ENCODE measurements at regions not wholly inside any gene's neighbourhood (a gene's known extent, or its start where the extent isn't known, plus 50 kb on each side); places are given as distances from the start of the nearest gene placed in this dataset.

GRCh38 chr10:49243610-49244283 lies 55.2 kb upstream of the C10orf71 start:
- Histone ChIP-seq H3K4me1 (peaks cover 8 to 32% (median 19%) of the 10 kb centered on the region in 6 donors), H3K9me3 (no peaks in the 10 kb centered on the region), H3K27me3 (replicated peaks in 1 of 7) (peaks cover 0 to 5% (median 0%) of the 10 kb centered on the region in 7 donors), H3K27ac (no peak overlapping the region), H3K36me3 (no peaks in the 10 kb centered on the region), H3K4me3 (no peak overlapping the region)
- WGBS, 5 donors, result 33 to 51% (median 44%) methylated on average over 6 of the region's 6 CpGs
- TF ChIP-seq POLR2A (IDR thresholded peaks at IDR 0.05) (no peak), POLR2AphosphoS5 (IDR thresholded peaks at IDR 0.05) (no peak), CTCF (IDR thresholded peaks at IDR 0.05 in 8 of 11, conservative IDR thresholded peaks at IDR 0.05 in 3 of 11) (no peak)
- intact Hi-C loops (cut with DNase I; ENCODE audit: low total_unique reads), result no loop called here
- no peak for DNase-seq

GRCh38 chr10:49243139-49243538 lies 54.9 kb upstream of the TMEM273 start:
- no peaks in the 10 kb centered on the region for H3K36me3 ChIP-seq
- H3K4me1 ChIP-seq, result peaks cover 8 to 32% (median 19%) of the 10 kb centered on the region in 6 donors
- no peak for DNase-seq
- intact Hi-C loops (cut with DNase I; ENCODE audit: low total_unique reads), result no loop called here
- H3K4me3 ChIP-seq, result no peak overlapping the region
- WGBS, 5 donors, result 66 to 82% (median 80%) methylated on average over 10 of the region's 10 CpGs
- H3K27me3 ChIP-seq (replicated peaks in 1 of 7), result peaks cover 0 to 5% (median 0%) of the 10 kb centered on the region in 7 donors
- H3K9me3 ChIP-seq, result no peaks in the 10 kb centered on the region
- H3K27ac ChIP-seq, result no peak overlapping the region
- TF ChIP-seq POLR2AphosphoS5 (IDR thresholded peaks at IDR 0.05) (no peak), POLR2A (IDR thresholded peaks at IDR 0.05) (no peak), CTCF (IDR thresholded peaks at IDR 0.05 in 8 of 11, conservative IDR thresholded peaks at IDR 0.05 in 3 of 11) (no peak)

GRCh38 chr10:49242604-49243003 lies 54.4 kb upstream of the TMEM273 start:
- H3K4me1 ChIP-seq, result peaks cover 8 to 32% (median 19%) of the 10 kb centered on the region in 6 donors
- TF ChIP-seq CTCF (IDR thresholded peaks at IDR 0.05 in 8 of 11, conservative IDR thresholded peaks at IDR 0.05 in 3 of 11) (no peak), POLR2AphosphoS5 (IDR thresholded peaks at IDR 0.05) (peak; percentile 46 to 71 (median 63))
- intact Hi-C loops (cut with DNase I; ENCODE audit: low total_unique reads), result no loop called here
- WGBS, 5 donors, result 66 to 95% (median 74%) methylated on average over 9 to 11 of the region's 11 CpGs
- no peak overlapping the region for H3K27ac ChIP-seq
- peaks cover 0 to 5% (median 0%) of the 10 kb centered on the region in 7 donors for H3K27me3 ChIP-seq (replicated peaks in 1 of 7)
- H3K4me3 ChIP-seq, result no peak overlapping the region
- H3K9me3 ChIP-seq, result no peaks in the 10 kb centered on the region
- DNase-seq, result peak; percentile 81
- H3K36me3 ChIP-seq, result no peaks in the 10 kb centered on the region

GRCh38 chr10:49241385-49241784 lies 53.2 kb upstream of the TMEM273 start:
- H3K27ac ChIP-seq, result no peak overlapping the region
- no peak overlapping the region for H3K4me3 ChIP-seq
- no peak for DNase-seq
- peaks cover 8 to 32% (median 19%) of the 10 kb centered on the region in 6 donors for H3K4me1 ChIP-seq
- intact Hi-C loops (cut with DNase I; ENCODE audit: low total_unique reads), result no loop called here
- peaks cover 0 to 5% (median 0%) of the 10 kb centered on the region in 7 donors for H3K27me3 ChIP-seq (replicated peaks in 1 of 7)
- WGBS, 5 donors, result 59 to 82% (median 65%) methylated on average over 2 of the region's 2 CpGs
- TF ChIP-seq POLR2A (IDR thresholded peaks at IDR 0.05) (no peak), POLR2AphosphoS5 (IDR thresholded peaks at IDR 0.05) (no peak), CTCF (IDR thresholded peaks at IDR 0.05 in 8 of 11, conservative IDR thresholded peaks at IDR 0.05 in 3 of 11) (no peak)
- no peaks in the 10 kb centered on the region for H3K9me3 ChIP-seq
- H3K36me3 ChIP-seq, result no peaks in the 10 kb centered on the region

All from spleen (tissue), 11 donors.